ENCODE measurements at regions not wholly inside any gene's neighbourhood (a gene's known extent, or its start where the extent isn't known, plus 50 kb on each side); places are given as distances from the start of the nearest gene placed in this dataset.

DNA sequence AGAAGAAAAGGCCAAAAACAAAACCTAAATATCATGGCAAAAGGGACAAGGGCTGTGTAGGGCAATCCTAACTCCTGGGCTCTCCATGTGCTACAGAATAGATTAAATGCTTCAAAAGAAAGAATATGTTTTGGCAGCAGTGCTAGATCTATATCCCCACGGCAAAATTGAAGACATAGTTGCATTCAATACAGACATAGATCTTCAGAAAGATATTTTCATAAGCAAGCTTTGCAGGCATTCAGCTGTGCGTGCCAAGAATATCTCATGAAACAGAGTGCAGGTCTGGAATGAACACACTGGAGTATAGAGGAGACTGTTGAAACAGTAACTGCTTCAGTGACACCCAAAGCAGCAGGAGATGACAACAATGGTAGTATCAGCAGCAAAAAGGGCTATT lies 1476.9 kb downstream of the ARAP2 start:
- TF ChIP-seq CTCF (conservative IDR thresholded peaks at IDR 0.05; ENCODE audit: low read depth, low read length) (no peak), EZH2 (IDR thresholded peaks at IDR 0.05; ENCODE audit: borderline replicate concordance, low read depth, low read length, poor library complexity, severe bottlenecking) (no peak)
